ENCODE measurements at regions not wholly inside any gene's neighbourhood (a gene's known extent, or its start where the extent isn't known, plus 50 kb on each side); places are given as distances from the start of the nearest gene placed in this dataset.
A peak's percentile ranks its signal among the peaks of the same experiment; 100 is the strongest.

DNA sequence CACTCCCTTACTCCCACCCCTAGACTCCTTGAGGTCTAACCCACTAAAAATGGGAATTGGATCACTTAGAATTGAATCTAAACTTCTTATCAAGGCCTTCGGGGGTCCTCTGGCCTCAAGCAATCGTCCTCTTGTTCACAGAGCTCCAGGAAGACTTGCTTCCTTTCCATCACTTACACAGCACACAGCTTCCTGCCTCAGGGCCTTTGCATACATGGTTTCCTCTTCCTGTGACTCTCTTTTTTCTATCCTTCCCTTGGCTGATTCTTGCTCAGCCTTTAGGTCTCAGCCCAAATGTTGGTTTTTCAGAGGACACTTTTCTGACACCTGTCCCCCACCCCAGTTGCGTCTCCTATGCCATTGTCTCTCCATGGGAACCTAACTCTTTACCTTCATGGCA lies 50.0 kb upstream of the ALDH1B1 start:
- TF ChIP-seq, protein P1, sequence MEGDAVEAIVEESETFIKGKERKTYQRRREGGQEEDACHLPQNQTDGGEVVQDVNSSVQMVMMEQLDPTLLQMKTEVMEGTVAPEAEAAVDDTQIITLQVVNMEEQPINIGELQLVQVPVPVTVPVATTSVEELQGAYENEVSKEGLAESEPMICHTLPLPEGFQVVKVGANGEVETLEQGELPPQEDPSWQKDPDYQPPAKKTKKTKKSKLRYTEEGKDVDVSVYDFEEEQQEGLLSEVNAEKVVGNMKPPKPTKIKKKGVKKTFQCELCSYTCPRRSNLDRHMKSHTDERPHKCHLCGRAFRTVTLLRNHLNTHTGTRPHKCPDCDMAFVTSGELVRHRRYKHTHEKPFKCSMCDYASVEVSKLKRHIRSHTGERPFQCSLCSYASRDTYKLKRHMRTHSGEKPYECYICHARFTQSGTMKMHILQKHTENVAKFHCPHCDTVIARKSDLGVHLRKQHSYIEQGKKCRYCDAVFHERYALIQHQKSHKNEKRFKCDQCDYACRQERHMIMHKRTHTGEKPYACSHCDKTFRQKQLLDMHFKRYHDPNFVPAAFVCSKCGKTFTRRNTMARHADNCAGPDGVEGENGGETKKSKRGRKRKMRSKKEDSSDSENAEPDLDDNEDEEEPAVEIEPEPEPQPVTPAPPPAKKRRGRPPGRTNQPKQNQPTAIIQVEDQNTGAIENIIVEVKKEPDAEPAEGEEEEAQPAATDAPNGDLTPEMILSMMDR (IDR thresholded peaks at IDR 0.05), result no peak
- 82 to 88% (median 85%) methylated on average over 3 of the region's 3 CpGs for WGBS, 3 donors
- no peak overlapping the region for H3K27ac ChIP-seq
- no peak overlapping the region for H3K4me3 ChIP-seq
- no peaks in the 10 kb centered on the region for H3K36me3 ChIP-seq (ENCODE audit: insufficient read depth in 1 of 2, low read depth in 1 of 2)
- H3K4me1 ChIP-seq, result no peaks in the 10 kb centered on the region
- H3K9me3 ChIP-seq, result no peaks in the 10 kb centered on the region
- intact Hi-C loops (cut with DNase I), result no loop called here
- no peak for DNase-seq
- H3K27me3 ChIP-seq (ENCODE audit: insufficient read depth in 3 of 3, low read length in 2 of 3), result peaks cover 0 to 3% (median 0%) of the 10 kb centered on the region in 3 donors
- ATAC-seq, result no peak

DNA sequence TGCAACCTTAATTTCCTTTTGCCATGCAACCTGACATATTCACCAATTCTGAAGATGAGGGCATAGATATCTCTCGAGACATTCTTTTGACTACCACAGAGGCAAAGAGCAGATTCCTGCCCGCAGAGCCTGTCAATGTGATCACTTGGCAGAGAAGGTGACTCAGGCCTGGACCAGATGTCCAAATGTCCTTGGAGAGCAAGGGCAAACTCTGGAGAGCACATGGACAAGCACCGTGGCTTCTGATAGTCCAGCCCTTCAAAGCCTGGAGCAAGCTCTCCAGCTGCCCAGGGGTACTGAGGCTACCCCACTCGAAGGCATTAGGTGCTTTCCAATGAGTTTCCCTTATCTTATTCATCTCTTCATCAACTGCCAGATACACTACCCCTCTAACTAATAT lies 50.4 kb upstream of the ALDH1B1 start:
- no peaks in the 10 kb centered on the region for H3K4me1 ChIP-seq
- WGBS, 3 donors, result 76 to 81% (median 78%) methylated on average over 4 of the region's 4 CpGs
- no peak overlapping the region for H3K27ac ChIP-seq
- peaks cover 0 to 3% (median 0%) of the 10 kb centered on the region in 3 donors for H3K27me3 ChIP-seq (ENCODE audit: insufficient read depth in 3 of 3, low read length in 2 of 3)
- no peaks in the 10 kb centered on the region for H3K9me3 ChIP-seq
- no peaks in the 10 kb centered on the region for H3K36me3 ChIP-seq (ENCODE audit: insufficient read depth in 1 of 2, low read depth in 1 of 2)
- ATAC-seq, result no peak
- TF ChIP-seq, protein P1 (IDR thresholded peaks at IDR 0.05), result no peak
- no peak overlapping the region for H3K4me3 ChIP-seq
- intact Hi-C loops (cut with DNase I), result no loop called here
- no peak for DNase-seq

DNA sequence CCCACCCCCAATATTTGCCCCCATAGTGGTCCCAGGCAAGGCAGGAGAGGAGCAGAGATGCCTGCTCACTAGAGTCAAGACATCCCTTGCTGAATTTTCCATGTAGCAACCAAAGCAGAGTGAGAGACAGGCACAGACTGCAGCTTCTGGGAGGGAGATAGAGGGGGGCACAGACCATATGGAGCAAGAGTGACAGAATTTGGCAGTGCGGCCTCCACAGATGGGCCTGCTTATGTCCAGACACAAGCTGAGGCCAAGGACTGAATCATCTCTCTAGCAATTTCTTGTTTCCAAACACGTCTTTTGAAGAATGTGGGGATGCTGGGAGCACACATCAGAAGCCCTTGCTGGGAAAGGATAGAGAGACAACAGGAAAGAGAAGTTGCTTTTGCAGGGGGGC lies 53.0 kb upstream of the ALDH1B1 start:
- TF ChIP-seq, protein P1 (IDR thresholded peaks at IDR 0.05), result no peak
- ATAC-seq, result peak in 3 of 4 donors; percentile 49 to 72 (median 65)
- intact Hi-C loops (cut with DNase I), result no loop called here

DNA sequence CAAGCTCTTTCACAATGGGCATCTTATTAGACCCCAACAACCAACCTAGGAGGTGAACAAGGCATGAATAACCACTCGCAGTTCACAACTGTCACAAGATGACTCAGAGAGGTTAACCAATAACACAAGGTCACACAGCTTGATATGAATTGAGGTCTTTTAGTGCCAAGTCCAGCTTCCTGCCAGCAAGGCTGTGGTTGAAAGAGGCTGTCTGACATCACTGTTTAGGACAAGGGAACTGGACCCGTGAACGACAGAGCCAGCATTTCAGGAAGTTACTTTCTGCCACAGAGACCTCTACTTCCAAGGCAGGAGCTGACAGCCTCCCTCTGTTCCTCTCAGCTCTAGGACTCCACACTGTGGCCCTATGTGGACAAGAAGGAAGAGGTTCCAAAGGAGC lies 53.4 kb upstream of the ALDH1B1 start:
- ATAC-seq (peak in 1 of 4 donors; percentile 44), DNase-seq (no peak)
- WGBS, 3 donors, result 12 to 21% (median 18%) methylated on average over 3 of the region's 3 CpGs
- Histone ChIP-seq H3K4me1 (no peaks in the 10 kb centered on the region), H3K27me3 (ENCODE audit: insufficient read depth in 3 of 3, low read length in 2 of 3) (no peaks in the 10 kb centered on the region), H3K9me3 (no peaks in the 10 kb centered on the region), H3K36me3 (ENCODE audit: insufficient read depth in 1 of 2, low read depth in 1 of 2) (no peaks in the 10 kb centered on the region), H3K4me3 (no peak overlapping the region), H3K27ac (no peak overlapping the region)
- intact Hi-C loops (cut with DNase I), result no loop called here
- TF ChIP-seq, protein P1 (IDR thresholded peaks at IDR 0.05), result no peak

More for the DNA sequence above, 53.0 kb upstream of the ALDH1B1 start:
- peak in 1 of 2 donors; percentile 63 for DNase-seq
- H3K27me3 ChIP-seq (ENCODE audit: insufficient read depth in 3 of 3, low read length in 2 of 3), result no peaks in the 10 kb centered on the region
- no peaks in the 10 kb centered on the region for H3K36me3 ChIP-seq (ENCODE audit: insufficient read depth in 1 of 2, low read depth in 1 of 2)
- 48 to 68% (median 65%) methylated on average over 2 of the region's 2 CpGs for WGBS, 3 donors
- no peak overlapping the region for H3K4me3 ChIP-seq
- H3K9me3 ChIP-seq, result no peaks in the 10 kb centered on the region
- no peaks in the 10 kb centered on the region for H3K4me1 ChIP-seq
- no peak overlapping the region for H3K27ac ChIP-seq

DNA sequence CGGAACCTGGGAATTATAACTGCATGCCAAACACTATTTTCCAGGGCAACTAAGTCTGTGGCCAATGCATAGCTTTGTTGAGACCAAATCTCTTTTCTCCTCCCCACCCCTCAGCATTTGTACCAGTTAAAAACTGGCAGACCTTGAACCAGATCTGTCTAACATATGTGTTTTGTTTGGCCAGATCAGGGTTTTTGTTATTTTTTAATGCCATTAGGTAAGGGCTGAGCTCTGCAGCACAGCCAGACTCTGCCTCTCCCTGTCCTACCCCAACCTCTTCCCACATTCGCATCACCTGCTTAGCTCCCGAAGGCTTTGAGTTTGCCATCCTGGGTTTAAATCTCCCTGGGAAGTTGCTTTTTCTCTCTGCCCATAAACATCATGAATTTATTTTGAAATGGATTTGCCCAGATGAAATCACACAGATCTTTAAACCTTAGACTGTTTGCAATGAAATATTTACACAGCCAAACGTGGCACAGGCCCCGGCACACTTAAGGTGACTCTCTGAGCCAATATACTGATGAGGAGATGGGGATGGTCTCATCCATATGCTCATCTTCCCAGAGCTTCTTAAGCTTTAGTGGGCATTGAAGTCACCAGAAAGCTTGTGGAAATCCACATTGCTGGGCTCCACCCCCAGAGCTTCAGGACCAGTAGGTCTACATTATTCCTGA lies 54.0 kb upstream of the ALDH1B1 start:
- no peak for ATAC-seq
- DNase-seq, result no peak
- WGBS, 3 donors, result 81 to 88% (median 86%) methylated on average over 5 of the region's 5 CpGs
- Histone ChIP-seq H3K4me1 (no peaks in the 10 kb centered on the region), H3K27ac (no peak overlapping the region), H3K4me3 (no peak overlapping the region), H3K36me3 (ENCODE audit: insufficient read depth in 1 of 2, low read depth in 1 of 2) (no peaks in the 10 kb centered on the region), H3K9me3 (no peaks in the 10 kb centered on the region), H3K27me3 (ENCODE audit: insufficient read depth in 3 of 3, low read length in 2 of 3) (no peaks in the 10 kb centered on the region)
- TF ChIP-seq, protein P1 (IDR thresholded peaks at IDR 0.05), result no peak
- intact Hi-C loops (cut with DNase I), result no loop called here
